HEK293 (cell line): ENCODE measurements at regions not wholly inside any gene's neighbourhood (a gene's known extent, or its start where the extent isn't known, plus 50 kb on each side); places are given as distances from the start of the nearest gene placed in this dataset.

Source experiments
- CTCF ChIP-seq: fragments of 450-650 bp; formaldehyde crosslinking; IDR thresholded peaks from 2 replicates; pipeline ENCODE4 v1.5.1; 2016; ENCODE audit warnings: missing biosample characterization, missing genetic modification characterization
- ELK4 ChIP-seq: IDR thresholded peaks from 2 replicates; pipeline ENCODE4 v1.6.1; 2011; ENCODE audit warnings: mild to moderate bottlenecking, low read depth, low read length, borderline replicate concordance
- KLF10 ChIP-seq: fragments of 450-650 bp; IDR thresholded peaks from 2 replicates; pipeline ENCODE4 v1.5.1; 2018; ENCODE audit warnings: missing biosample characterization, mild to moderate bottlenecking, missing genetic modification characterization
- ZBTB21 ChIP-seq: fragments of 450-650 bp; formaldehyde crosslinking; IDR thresholded peaks from 2 replicates; pipeline ENCODE4 v1.5.1; 2017; ENCODE audit warnings: missing biosample characterization, missing genetic modification characterization
- ZEB2 ChIP-seq: fragments of 450-650 bp; formaldehyde crosslinking; IDR thresholded peaks from 2 replicates; pipeline ENCODE4 v1.5.1; 2016; ENCODE audit warnings: missing biosample characterization, missing genetic modification characterization
- ZNF133 ChIP-seq: fragments of 450-650 bp; formaldehyde crosslinking; IDR thresholded peaks from 2 replicates; pipeline ENCODE4 v1.5.1; 2016; ENCODE audit warnings: missing biosample characterization, missing genetic modification characterization
- ZNF354C ChIP-seq: fragments of 450-650 bp; formaldehyde crosslinking; IDR thresholded peaks from 2 replicates; pipeline ENCODE4 v1.5.1; 2016; ENCODE audit warnings: missing biosample characterization, missing genetic modification characterization, low read depth, borderline replicate concordance
- ZNF518A ChIP-seq: fragments of 450-650 bp; formaldehyde crosslinking; conservative IDR thresholded peaks from 2 replicates; pipeline ENCODE4 v1.5.1; 2016; ENCODE audit warnings: low read depth, missing biosample characterization, missing genetic modification characterization
- ZNF621 ChIP-seq: fragments of 450-650 bp; formaldehyde crosslinking; IDR thresholded peaks from 2 replicates; pipeline ENCODE4 v1.5.1; 2017; ENCODE audit warnings: missing biosample characterization, missing genetic modification characterization
- TF ChIP-seq, protein P1 (sequence below): fragments of 450-650 bp; formaldehyde crosslinking; IDR thresholded peaks from 2 replicates; pipeline ENCODE4 v1.5.1; 2016; ENCODE audit warnings: missing biosample characterization, missing genetic modification characterization
- TF ChIP-seq, protein P2 (sequence below): fragments of 450-650 bp; formaldehyde crosslinking; IDR thresholded peaks from 2 replicates; pipeline ENCODE4 v1.5.1; 2016; ENCODE audit warnings: missing biosample characterization, missing genetic modification characterization
- TF ChIP-seq, protein P3 (sequence below): fragments of 450-650 bp; formaldehyde crosslinking; IDR thresholded peaks from 2 replicates; pipeline ENCODE4 v1.5.1; 2016; ENCODE audit warnings: missing biosample characterization, missing genetic modification characterization

GRCh38 chr3:40867797-40868196, 331.5 kb upstream of the CTNNB1 start:
- TF ChIP-seq ZBTB21 (tag by site-specific recombination) (no peak), CTCF (no peak), ZNF133 (tag by site-specific recombination) (no peak), ZNF518A (tag by site-specific recombination) (no peak), ZEB2 (tag by site-specific recombination) (no peak), ZNF354C (no peak), ZNF621 (tag by site-specific recombination) (no peak), ELK4 (no peak), KLF10 (tag by site-specific recombination) (no peak)
- TF ChIP-seq, protein P1, sequence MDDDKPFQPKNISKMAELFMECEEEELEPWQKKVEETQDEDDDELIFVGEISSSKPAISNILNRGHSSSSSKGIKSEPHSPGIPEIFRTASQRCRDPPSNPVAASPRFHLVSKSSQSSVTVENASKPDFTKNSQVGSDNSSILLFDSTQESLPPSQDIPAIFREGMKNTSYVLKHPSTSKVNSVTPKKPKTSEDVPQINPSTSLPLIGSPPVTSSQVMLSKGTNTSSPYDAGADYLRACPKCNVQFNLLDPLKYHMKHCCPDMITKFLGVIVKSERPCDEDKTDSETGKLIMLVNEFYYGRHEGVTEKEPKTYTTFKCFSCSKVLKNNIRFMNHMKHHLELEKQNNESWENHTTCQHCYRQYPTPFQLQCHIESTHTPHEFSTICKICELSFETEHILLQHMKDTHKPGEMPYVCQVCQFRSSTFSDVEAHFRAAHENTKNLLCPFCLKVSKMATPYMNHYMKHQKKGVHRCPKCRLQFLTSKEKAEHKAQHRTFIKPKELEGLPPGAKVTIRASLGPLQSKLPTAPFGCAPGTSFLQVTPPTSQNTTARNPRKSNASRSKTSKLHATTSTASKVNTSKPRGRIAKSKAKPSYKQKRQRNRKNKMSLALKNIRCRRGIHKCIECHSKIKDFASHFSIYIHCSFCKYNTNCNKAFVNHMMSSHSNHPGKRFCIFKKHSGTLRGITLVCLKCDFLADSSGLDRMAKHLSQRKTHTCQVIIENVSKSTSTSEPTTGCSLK, result no peak
- TF ChIP-seq, protein P2, sequence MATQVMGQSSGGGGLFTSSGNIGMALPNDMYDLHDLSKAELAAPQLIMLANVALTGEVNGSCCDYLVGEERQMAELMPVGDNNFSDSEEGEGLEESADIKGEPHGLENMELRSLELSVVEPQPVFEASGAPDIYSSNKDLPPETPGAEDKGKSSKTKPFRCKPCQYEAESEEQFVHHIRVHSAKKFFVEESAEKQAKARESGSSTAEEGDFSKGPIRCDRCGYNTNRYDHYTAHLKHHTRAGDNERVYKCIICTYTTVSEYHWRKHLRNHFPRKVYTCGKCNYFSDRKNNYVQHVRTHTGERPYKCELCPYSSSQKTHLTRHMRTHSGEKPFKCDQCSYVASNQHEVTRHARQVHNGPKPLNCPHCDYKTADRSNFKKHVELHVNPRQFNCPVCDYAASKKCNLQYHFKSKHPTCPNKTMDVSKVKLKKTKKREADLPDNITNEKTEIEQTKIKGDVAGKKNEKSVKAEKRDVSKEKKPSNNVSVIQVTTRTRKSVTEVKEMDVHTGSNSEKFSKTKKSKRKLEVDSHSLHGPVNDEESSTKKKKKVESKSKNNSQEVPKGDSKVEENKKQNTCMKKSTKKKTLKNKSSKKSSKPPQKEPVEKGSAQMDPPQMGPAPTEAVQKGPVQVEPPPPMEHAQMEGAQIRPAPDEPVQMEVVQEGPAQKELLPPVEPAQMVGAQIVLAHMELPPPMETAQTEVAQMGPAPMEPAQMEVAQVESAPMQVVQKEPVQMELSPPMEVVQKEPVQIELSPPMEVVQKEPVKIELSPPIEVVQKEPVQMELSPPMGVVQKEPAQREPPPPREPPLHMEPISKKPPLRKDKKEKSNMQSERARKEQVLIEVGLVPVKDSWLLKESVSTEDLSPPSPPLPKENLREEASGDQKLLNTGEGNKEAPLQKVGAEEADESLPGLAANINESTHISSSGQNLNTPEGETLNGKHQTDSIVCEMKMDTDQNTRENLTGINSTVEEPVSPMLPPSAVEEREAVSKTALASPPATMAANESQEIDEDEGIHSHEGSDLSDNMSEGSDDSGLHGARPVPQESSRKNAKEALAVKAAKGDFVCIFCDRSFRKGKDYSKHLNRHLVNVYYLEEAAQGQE (tag by site-specific recombination), result no peak
- TF ChIP-seq, protein P3, sequence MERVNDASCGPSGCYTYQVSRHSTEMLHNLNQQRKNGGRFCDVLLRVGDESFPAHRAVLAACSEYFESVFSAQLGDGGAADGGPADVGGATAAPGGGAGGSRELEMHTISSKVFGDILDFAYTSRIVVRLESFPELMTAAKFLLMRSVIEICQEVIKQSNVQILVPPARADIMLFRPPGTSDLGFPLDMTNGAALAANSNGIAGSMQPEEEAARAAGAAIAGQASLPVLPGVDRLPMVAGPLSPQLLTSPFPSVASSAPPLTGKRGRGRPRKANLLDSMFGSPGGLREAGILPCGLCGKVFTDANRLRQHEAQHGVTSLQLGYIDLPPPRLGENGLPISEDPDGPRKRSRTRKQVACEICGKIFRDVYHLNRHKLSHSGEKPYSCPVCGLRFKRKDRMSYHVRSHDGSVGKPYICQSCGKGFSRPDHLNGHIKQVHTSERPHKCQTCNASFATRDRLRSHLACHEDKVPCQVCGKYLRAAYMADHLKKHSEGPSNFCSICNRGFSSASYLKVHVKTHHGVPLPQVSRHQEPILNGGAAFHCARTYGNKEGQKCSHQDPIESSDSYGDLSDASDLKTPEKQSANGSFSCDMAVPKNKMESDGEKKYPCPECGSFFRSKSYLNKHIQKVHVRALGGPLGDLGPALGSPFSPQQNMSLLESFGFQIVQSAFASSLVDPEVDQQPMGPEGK (tag by site-specific recombination), result no peak
